NT2/D1 (cell line): ENCODE measurements at regions not wholly inside any gene's neighbourhood (a gene's known extent, or its start where the extent isn't known, plus 50 kb on each side); places are given as distances from the start of the nearest gene placed in this dataset.

Source experiments
- SUZ12 ChIP-seq: IDR thresholded peaks from 2 replicates; pipeline ENCODE4 v1.6.1; 2011; ENCODE audit not compliant: insufficient read length, insufficient read depth; ENCODE audit errors: extremely low read depth
- YY1 ChIP-seq: IDR thresholded peaks from 2 replicates; pipeline ENCODE4 v1.6.1; 2011; ENCODE audit not compliant: insufficient read length, insufficient read depth
- ZNF274 ChIP-seq: IDR thresholded peaks from 2 replicates; pipeline ENCODE4 v1.6.1; 2011; ENCODE audit warnings: mild to moderate bottlenecking, low read depth, low read length

- TF ChIP-seq ZNF274, result no peak
- TF ChIP-seq YY1, result no peak
- TF ChIP-seq SUZ12, result no peak
These were observed 817.4 kb downstream of the NTRK3 start for GRCh38 chr15:87439090-87439489.
